Esophagus mucosa (tissue), 1 donor: ENCODE measurements at regions not wholly inside any gene's neighbourhood (a gene's known extent, or its start where the extent isn't known, plus 50 kb on each side); places are given as distances from the start of the nearest gene placed in this dataset.
A peak's percentile ranks its signal among the peaks of the same experiment; 100 is the strongest.

Experiments
- ATAC-seq: fragments of 200-7000 bp; cut with Tn5 transposase; one replicate; pipeline ENCODE4 v1.9.1; 2020
- donor health status: DM: yes; HTN: yes; CAD: no.

- no peak for ATAC-seq
Observed at GRCh38 chr1:34270181-34270580, 93.5 kb downstream of the C1orf94 start.

GRCh38 chr1:34272152-34272551 is 95.4 kb downstream of the C1orf94 start:
- ATAC-seq, result no peak

GRCh38 chr1:34275150-34275549 is 98.4 kb downstream of the C1orf94 start:
- ATAC-seq, result no peak

GRCh38 chr1:34276606-34277005 is 99.9 kb downstream of the C1orf94 start:
- no peak for ATAC-seq

- ATAC-seq, result no peak
Observed at GRCh38 chr1:34277150-34277549, 100.4 kb downstream of the C1orf94 start.

- no peak for ATAC-seq
Observed at GRCh38 chr1:34278211-34278610, 101.5 kb downstream of the C1orf94 start.

GRCh38 chr1:34279971-34280370 is 103.3 kb downstream of the C1orf94 start:
- no peak for ATAC-seq

GRCh38 chr1:34280509-34280908 is 103.8 kb downstream of the C1orf94 start:
- ATAC-seq, result no peak

- ATAC-seq, result no peak
Observed at GRCh38 chr1:34283142-34283541, 106.4 kb downstream of the C1orf94 start.

- ATAC-seq, result no peak
Observed at GRCh38 chr1:34286511-34286910, 109.8 kb downstream of the C1orf94 start.

- no peak for ATAC-seq
Observed at GRCh38 chr1:34290831-34291230, 114.1 kb downstream of the C1orf94 start.

- no peak for ATAC-seq
Observed at GRCh38 chr1:34292472-34292871, 115.8 kb downstream of the C1orf94 start.

- ATAC-seq, result no peak
Observed at GRCh38 chr1:34296059-34296458, 119.4 kb downstream of the C1orf94 start.

- ATAC-seq, result no peak
Observed at GRCh38 chr1:34302798-34303197, 126.1 kb downstream of the C1orf94 start.

- no peak for ATAC-seq
Observed at GRCh38 chr1:34303218-34303617, 126.5 kb downstream of the C1orf94 start.

- ATAC-seq, result no peak
Observed at GRCh38 chr1:34306568-34306967, 129.9 kb downstream of the C1orf94 start.

- no peak for ATAC-seq
Observed at GRCh38 chr1:34312359-34312758, 135.7 kb downstream of the C1orf94 start.

- no peak for ATAC-seq
Observed at GRCh38 chr1:34315974-34316373, 139.3 kb downstream of the C1orf94 start.

GRCh38 chr1:34316773-34317172 is 140.1 kb downstream of the C1orf94 start:
- no peak for ATAC-seq

GRCh38 chr1:34319218-34319617 is 142.5 kb downstream of the C1orf94 start:
- ATAC-seq, result no peak

GRCh38 chr1:34320053-34320669 is 143.5 kb downstream of the C1orf94 start:
- ATAC-seq, result no peak

- no peak for ATAC-seq
Observed at GRCh38 chr1:34322969-34323368, 146.3 kb downstream of the C1orf94 start.

- ATAC-seq, result peak; percentile 32
Observed at GRCh38 chr1:34324879-34325440, 148.3 kb downstream of the C1orf94 start.

- ATAC-seq, result peak; percentile 74
Observed at GRCh38 chr1:34328281-34328799, 151.6 kb downstream of the C1orf94 start.

GRCh38 chr1:34330061-34330460 is 153.4 kb downstream of the C1orf94 start:
- ATAC-seq, result no peak
